RKO (cell line): ENCODE measurements at regions not wholly inside any gene's neighbourhood (a gene's known extent, or its start where the extent isn't known, plus 50 kb on each side); places are given as distances from the start of the nearest gene placed in this dataset.

Source experiments
- DNase-seq: peaks from one replicate; pipeline ENCODE4 v3.0.0-alpha.2; 2016; ENCODE audit warnings: low spot score

DNA sequence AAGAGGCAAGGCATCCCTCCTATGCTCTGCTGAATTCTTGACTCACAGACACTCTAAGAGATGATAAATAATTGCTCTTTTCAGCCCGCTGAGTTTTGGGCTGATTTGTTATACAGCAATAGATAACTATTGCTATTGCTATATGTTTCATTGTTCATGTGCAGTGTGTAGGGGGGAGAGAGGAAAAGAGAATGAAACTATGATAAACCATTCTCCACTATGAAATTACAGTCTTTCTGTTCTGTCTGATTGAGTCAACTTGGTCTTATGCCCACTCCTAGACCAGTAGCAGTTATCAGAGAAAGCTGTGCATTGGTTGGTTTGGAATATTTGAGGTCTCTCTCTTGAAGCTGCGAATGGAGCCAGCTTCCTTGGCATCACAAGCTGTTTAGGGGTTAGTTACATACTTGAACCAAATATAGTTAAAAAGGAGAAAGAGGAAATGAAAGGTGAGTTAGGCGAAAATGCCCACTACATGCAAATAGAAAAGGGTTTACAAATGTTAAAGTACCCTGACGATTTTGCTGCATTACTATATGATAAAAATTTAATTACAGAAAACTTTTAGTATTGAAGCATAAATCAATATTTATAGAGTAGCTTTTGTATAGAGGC, 136.3 kb upstream of the ACTBL2 start:
- DNase-seq = no peak

GRCh38 chr5:57613741-57614140, 131.1 kb upstream of the ACTBL2 start:
- DNase-seq = no peak

GRCh38 chr5:57611177-57611576, 128.6 kb upstream of the ACTBL2 start:
- DNase-seq = no peak

DNA sequence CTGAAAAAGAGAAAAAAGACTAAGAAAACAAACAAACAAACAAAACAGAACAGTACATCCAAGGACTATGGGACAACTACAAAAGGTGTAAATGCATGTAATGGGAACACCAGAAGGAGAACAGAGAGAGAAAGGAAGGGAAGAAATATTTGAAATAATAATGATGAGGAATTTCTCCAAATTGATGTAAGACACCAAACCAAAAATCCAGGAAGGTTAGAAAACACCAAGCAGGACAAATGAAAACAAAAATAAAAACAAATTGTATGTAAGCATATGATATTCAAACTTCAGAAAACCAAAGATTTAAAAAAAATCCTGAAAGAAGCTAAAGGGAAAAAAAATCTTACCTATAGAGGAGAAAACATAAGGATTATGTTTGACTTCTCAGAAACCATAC, 125.9 kb upstream of the ACTBL2 start:
- DNase-seq = no peak

GRCh38 chr5:57601996-57602395, 119.4 kb upstream of the ACTBL2 start:
- no peak for DNase-seq

DNA sequence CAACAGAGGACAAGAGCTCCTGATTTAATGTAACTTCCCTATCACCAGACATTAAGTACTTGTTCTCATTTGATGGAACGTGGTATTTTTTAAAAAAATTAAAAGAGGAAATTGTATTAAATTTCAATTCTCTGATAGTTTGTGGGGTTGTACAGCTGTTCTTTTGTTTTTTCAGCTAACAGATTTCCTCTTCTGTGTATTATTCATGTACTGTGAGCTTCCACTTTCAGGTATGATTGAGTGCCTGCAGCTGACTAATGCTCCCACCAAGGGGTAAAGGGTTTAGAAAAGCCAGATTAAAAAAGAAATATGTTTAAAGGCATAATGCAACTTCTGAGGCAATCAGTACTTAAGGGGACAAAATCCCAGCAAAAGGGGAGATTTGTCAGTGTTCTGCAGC, 117.7 kb upstream of the ACTBL2 start:
- no peak for DNase-seq

- DNase-seq = peak; percentile 55
Observed at GRCh38 chr5:57598756-57599155, 116.1 kb upstream of the ACTBL2 start.

GRCh38 chr5:57598097-57598496, 115.5 kb upstream of the ACTBL2 start:
- no peak for DNase-seq

DNA sequence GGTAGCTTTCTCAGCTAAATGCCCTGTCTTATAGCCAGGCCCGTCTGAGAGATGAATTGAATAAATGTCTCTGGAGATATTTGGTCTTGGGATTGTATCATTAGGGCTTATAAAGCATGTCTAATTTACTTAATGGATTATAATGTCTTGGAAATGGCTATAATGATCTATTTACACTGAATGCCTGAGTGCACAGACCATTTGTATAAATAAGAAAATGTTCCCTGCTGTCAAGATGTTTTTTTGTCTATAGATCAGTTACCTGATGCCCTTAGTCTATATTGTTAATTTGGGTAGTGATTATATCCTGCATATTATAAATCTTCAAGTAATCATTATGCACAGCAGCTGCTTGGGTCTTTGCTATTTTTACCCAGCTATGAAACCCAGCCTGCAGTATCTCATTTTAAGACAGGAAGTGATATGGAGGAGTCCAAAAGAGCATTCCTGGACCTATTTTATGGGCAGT, 112.9 kb upstream of the ACTBL2 start:
- no peak for DNase-seq

DNA sequence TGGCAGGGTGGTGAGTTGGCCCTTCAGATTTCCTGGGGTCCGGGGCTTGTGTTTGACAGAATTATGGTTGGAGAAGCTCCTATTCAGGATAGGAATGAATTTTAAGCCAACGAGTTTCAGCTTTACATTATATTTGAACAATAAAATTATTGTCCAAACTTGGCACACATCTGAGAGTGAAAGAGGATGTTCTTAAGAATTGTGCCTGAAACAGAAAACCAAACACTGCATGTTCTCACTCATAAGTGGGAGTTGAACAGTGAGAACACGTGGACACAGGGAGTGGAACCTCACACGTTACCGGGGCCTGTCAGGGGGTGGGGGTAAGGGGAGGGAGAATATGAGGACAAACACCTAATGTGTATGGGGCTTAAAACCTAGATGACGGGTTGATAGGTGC, 111.8 kb upstream of the ACTBL2 start:
- DNase-seq = no peak

GRCh38 chr5:57592236-57592635, 109.6 kb upstream of the ACTBL2 start:
- DNase-seq = no peak

- DNase-seq = no peak
Observed at GRCh38 chr5:57586649-57587048, 104.0 kb upstream of the ACTBL2 start.

GRCh38 chr5:57582578-57583070, 100.0 kb upstream of the ACTBL2 start:
- no peak for DNase-seq

GRCh38 chr5:57581772-57582171, 99.2 kb upstream of the ACTBL2 start:
- DNase-seq = no peak

DNA sequence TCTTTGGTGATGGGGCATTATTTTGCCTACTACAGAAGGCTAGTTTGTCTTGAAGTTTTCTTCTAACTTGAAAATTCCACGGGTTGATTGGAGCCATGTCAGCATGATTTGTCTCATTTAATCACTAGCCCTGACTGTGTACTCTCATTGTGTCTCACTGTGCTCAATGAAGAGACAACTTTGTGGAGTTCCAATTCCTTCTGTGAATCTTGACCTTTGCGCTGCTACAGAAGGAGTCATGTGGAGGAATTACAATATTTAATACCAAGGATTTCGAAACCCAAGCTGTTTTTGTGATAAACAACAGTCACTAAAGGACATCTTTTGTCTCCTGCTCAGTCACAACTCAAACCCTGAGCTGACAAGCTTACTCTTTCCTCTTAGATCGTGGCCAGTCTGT, 98.6 kb upstream of the ACTBL2 start:
- DNase-seq = no peak

GRCh38 chr5:57577432-57578175, 95.0 kb upstream of the ACTBL2 start:
- DNase-seq = no peak

GRCh38 chr5:57576317-57576716, 93.7 kb upstream of the ACTBL2 start:
- DNase-seq = no peak

DNA sequence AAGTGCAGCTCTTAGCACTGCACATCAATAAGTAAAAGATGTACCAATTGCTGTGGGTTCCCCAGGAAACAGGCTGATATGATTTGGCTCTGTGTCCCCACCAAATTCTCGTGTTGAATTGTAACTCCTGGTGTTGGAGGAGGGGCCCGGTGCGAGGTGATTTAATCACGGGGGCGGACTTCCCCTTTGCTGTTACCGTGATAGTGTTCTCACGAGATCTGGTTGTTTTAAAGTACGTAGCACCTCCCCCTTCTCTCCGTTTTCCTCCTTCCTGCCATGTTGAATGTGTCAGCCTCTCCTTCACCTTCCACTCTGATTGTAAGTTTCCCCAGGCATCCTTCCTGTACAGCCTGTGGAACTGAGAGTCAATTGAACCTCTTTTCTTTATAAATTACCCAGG, 93.2 kb upstream of the ACTBL2 start:
- no peak for DNase-seq

DNA sequence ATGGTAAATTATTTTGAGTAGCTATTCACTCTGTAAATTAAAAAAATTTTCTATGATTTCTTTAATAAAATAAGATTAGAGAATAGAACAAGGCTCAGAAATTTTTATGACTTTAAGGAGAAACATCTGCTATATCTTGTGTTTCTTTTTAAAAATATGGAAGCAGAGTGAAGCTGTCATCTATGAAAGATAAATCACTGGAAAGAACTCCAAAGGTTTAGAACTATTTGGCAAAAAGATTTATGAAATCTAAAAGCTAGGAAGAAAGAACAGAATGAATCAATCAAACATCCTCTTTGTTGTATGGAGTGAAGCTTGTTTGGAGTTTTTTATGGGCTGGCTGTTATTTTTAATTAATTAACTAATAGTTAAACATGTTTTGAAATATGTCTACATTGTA, 89.8 kb upstream of the ACTBL2 start:
- no peak for DNase-seq

GRCh38 chr5:57569601-57570000, 87.0 kb upstream of the ACTBL2 start:
- DNase-seq = no peak

DNA sequence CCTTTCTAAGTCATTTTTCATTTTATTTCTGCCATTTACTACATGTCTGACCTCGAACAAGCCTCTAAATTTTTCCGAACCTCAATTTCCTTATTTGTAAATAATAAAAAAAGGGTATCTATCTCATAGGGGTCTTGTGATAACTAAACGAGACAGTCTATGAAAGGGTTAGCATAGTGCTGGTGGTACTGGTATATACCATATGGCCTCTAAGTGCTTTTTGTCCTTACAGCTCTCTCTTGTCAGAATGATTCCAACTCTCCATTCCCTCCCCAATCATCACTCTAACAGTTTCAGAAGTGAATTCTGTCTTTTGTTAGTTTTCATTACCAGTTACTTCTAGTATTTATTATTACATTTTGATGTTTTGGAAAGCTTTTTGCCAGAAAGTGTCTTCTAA, 85.5 kb upstream of the ACTBL2 start:
- DNase-seq = no peak

- no peak for DNase-seq
Observed at GRCh38 chr5:57566914-57567313, 84.3 kb upstream of the ACTBL2 start.

GRCh38 chr5:57561231-57561842, 78.7 kb upstream of the ACTBL2 start:
- no peak for DNase-seq
